Ascending aorta (tissue), 2 donors: ENCODE measurements at regions not wholly inside any gene's neighbourhood (a gene's known extent, or its start where the extent isn't known, plus 50 kb on each side); places are given as distances from the start of the nearest gene placed in this dataset.

ENCODE experiments used
- DNase-seq, 2 donors: peaks; one replicate each; pipeline ENCODE4 v3.0.0-alpha.2; 2019; ENCODE audit warnings: low spot score in 2 of 2
- H3K27ac ChIP-seq, 2 donors: fragments of 200-600 bp; sonication (generic); one replicate each; pipeline ENCODE4 v1.5.1; 2016 to 2017; ENCODE audit warnings: mild to moderate bottlenecking in 1 of 2
- H3K27me3 ChIP-seq: fragments of 200-600 bp; sonication (generic); one replicate; pipeline ENCODE4 v1.5.1; 2017
- H3K36me3 ChIP-seq, 2 donors: fragments of 200-600 bp; sonication (generic); one replicate each; pipeline ENCODE4 v1.5.1; 2016
- H3K4me1 ChIP-seq, 2 donors: fragments of 200-600 bp; sonication (generic); one replicate each; pipeline ENCODE4 v1.5.1; 2016 to 2017; ENCODE audit warnings: mild to moderate bottlenecking in 1 of 2
- H3K4me3 ChIP-seq, 2 donors: fragments of 200-600 bp; sonication (generic); one replicate each; pipeline ENCODE4 v1.5.1; 2016 to 2017; ENCODE audit warnings: mild to moderate bottlenecking in 1 of 2
- H3K9me3 ChIP-seq, 2 donors: fragments of 200-600 bp; sonication (generic); one replicate each; pipeline ENCODE4 v1.5.1; 2016
- CTCF ChIP-seq, 3 experiments: fragments of 200-600 bp in 2 of 3; fragments of 450-650 bp in 1 of 3; sonication (generic) in 2 of 3; IDR thresholded peaks; one replicate each; pipeline ENCODE4 v1.5.1; 2016 to 2019; ENCODE audit warnings: antibody characterized with exemption in 3 of 3, mild to moderate bottlenecking in 1 of 3, moderate library complexity in 1 of 3
- intact Hi-C: fragments of 100-400 bp; cut with DNase I; formaldehyde crosslinking; loops from one replicate; pipeline ENCODE4 v1.15.1; 2023

GRCh38 chr4:144818136-144818535 is 172.2 kb downstream of the HHIP start:
- no peak for DNase-seq
- TF ChIP-seq CTCF (IDR thresholded peaks at IDR 0.05), result no peak
- Histone ChIP-seq H3K4me3 (no peak overlapping the region), H3K4me1 (no peaks in the 10 kb centered on the region), H3K27me3 (no peaks in the 10 kb centered on the region), H3K27ac (no peak overlapping the region), H3K9me3 (no peaks in the 10 kb centered on the region), H3K36me3 (no peaks in the 10 kb centered on the region)
- intact Hi-C loops, result no loop called here

GRCh38 chr4:144819591-144819990 is 173.6 kb downstream of the HHIP start:
- H3K4me3 ChIP-seq, result no peak overlapping the region
- intact Hi-C loops, result no loop called here
- H3K4me1 ChIP-seq, result no peaks in the 10 kb centered on the region
- no peaks in the 10 kb centered on the region for H3K9me3 ChIP-seq
- H3K27me3 ChIP-seq, result no peaks in the 10 kb centered on the region
- H3K36me3 ChIP-seq, result no peaks in the 10 kb centered on the region
- DNase-seq, result no peak
- TF ChIP-seq CTCF (IDR thresholded peaks at IDR 0.05), result no peak
- no peak overlapping the region for H3K27ac ChIP-seq

GRCh38 chr4:144820011-144820727 is 174.2 kb downstream of the HHIP start:
- H3K27me3 ChIP-seq, result no peaks in the 10 kb centered on the region
- TF ChIP-seq CTCF (IDR thresholded peaks at IDR 0.05), result no peak
- intact Hi-C loops, result no loop called here
- DNase-seq, result no peak
- no peaks in the 10 kb centered on the region for H3K36me3 ChIP-seq
- no peak overlapping the region for H3K4me3 ChIP-seq
- H3K27ac ChIP-seq, result no peak overlapping the region
- H3K4me1 ChIP-seq, result no peaks in the 10 kb centered on the region
- no peaks in the 10 kb centered on the region for H3K9me3 ChIP-seq

- Histone ChIP-seq H3K4me1 (no peaks in the 10 kb centered on the region), H3K9me3 (no peaks in the 10 kb centered on the region), H3K36me3 (no peaks in the 10 kb centered on the region), H3K27ac (no peak overlapping the region), H3K27me3 (no peaks in the 10 kb centered on the region), H3K4me3 (no peak overlapping the region)
- intact Hi-C loops, result no loop called here
- DNase-seq, result no peak
- no peak for TF ChIP-seq CTCF (IDR thresholded peaks at IDR 0.05)
Observed at GRCh38 chr4:144820728-144821085, 174.8 kb downstream of the HHIP start.

- H3K9me3 ChIP-seq, result peaks cover 0 to 1% of the 10 kb centered on the region in 2 donors
- H3K4me3 ChIP-seq, result no peak overlapping the region
- intact Hi-C loops, result no loop called here
- no peaks in the 10 kb centered on the region for H3K27me3 ChIP-seq
- no peak overlapping the region for H3K27ac ChIP-seq
- DNase-seq, result no peak
- no peaks in the 10 kb centered on the region for H3K4me1 ChIP-seq
- H3K36me3 ChIP-seq, result no peaks in the 10 kb centered on the region
- no peak for TF ChIP-seq CTCF (IDR thresholded peaks at IDR 0.05)
Observed at GRCh38 chr4:144831971-144832370, 186.0 kb downstream of the HHIP start.

- no peak for TF ChIP-seq CTCF (IDR thresholded peaks at IDR 0.05)
- Histone ChIP-seq H3K36me3 (no peaks in the 10 kb centered on the region), H3K4me3 (no peak overlapping the region), H3K4me1 (no peaks in the 10 kb centered on the region), H3K27ac (no peak overlapping the region), H3K27me3 (no peaks in the 10 kb centered on the region), H3K9me3 (peaks cover 0 to 4% of the 10 kb centered on the region in 2 donors)
- DNase-seq, result no peak
- intact Hi-C loops, result no loop called here
Observed at GRCh38 chr4:144845411-144845810, 199.5 kb downstream of the HHIP start.
